GM19023 (cell line): ENCODE measurements at regions not wholly inside any gene's neighbourhood (a gene's known extent, or its start where the extent isn't known, plus 50 kb on each side); places are given as distances from the start of the nearest gene placed in this dataset.

Experiments used
- ATAC-seq: cut with Tn5 transposase; IDR thresholded peaks from one replicate; pipeline ENCODE4 v1.9.1; 2021; ENCODE audit warnings: mild to moderate bottlenecking, moderate library complexity; ENCODE audit not compliant: unreplicated experiment

- no peak for ATAC-seq
Observed at GRCh38 chr11:15723966-15724365, 609.2 kb downstream of the INSC start.

GRCh38 chr11:15724601-15725000 lies 609.9 kb downstream of the INSC start:
- no peak for ATAC-seq

GRCh38 chr11:15725246-15725645 lies 610.5 kb downstream of the INSC start:
- no peak for ATAC-seq

- ATAC-seq, result no peak
Observed at GRCh38 chr11:15726221-15726746, 611.6 kb downstream of the INSC start.

GRCh38 chr11:15726893-15727519 lies 612.3 kb downstream of the INSC start:
- ATAC-seq, result no peak

- no peak for ATAC-seq
Observed at GRCh38 chr11:15727520-15727914, 612.8 kb downstream of the INSC start.

GRCh38 chr11:15728207-15728606 lies 613.5 kb downstream of the INSC start:
- ATAC-seq, result no peak

GRCh38 chr11:15730263-15730994 lies 615.7 kb downstream of the INSC start:
- ATAC-seq, result no peak

GRCh38 chr11:15730995-15731385 lies 616.3 kb downstream of the INSC start:
- no peak for ATAC-seq

GRCh38 chr11:15735706-15736105 lies 620.6 kb downstream of the SOX6 start:
- ATAC-seq, result no peak

- ATAC-seq, result no peak
Observed at GRCh38 chr11:15737320-15737719, 619.0 kb downstream of the SOX6 start.

- ATAC-seq, result no peak
Observed at GRCh38 chr11:15738931-15739330, 617.4 kb downstream of the SOX6 start.

GRCh38 chr11:15742626-15743519 lies 613.5 kb downstream of the SOX6 start:
- ATAC-seq, result no peak

GRCh38 chr11:15744693-15745092 lies 611.7 kb downstream of the SOX6 start:
- ATAC-seq, result no peak

- ATAC-seq, result no peak
Observed at GRCh38 chr11:15745266-15745665, 611.1 kb downstream of the SOX6 start.

GRCh38 chr11:15747671-15748070 lies 608.7 kb downstream of the SOX6 start:
- no peak for ATAC-seq

GRCh38 chr11:15748132-15748531 lies 608.2 kb downstream of the SOX6 start:
- ATAC-seq, result no peak

GRCh38 chr11:15748741-15749140 lies 607.6 kb downstream of the SOX6 start:
- no peak for ATAC-seq

GRCh38 chr11:15750535-15751308 lies 605.6 kb downstream of the SOX6 start:
- ATAC-seq, result no peak

- ATAC-seq, result no peak
Observed at GRCh38 chr11:15754221-15754620, 602.1 kb downstream of the SOX6 start.
